GM18951 (cell line): ENCODE measurements at regions not wholly inside any gene's neighbourhood (a gene's known extent, or its start where the extent isn't known, plus 50 kb on each side); places are given as distances from the start of the nearest gene placed in this dataset.

Experiments
- POLR2A ChIP-seq: IDR thresholded peaks from 4 replicates; pipeline ENCODE4 v1.6.1; 2011; ENCODE audit warnings: mild to moderate bottlenecking; ENCODE audit not compliant: insufficient read length, insufficient read depth; ENCODE audit errors: extremely low read depth
- in situ Hi-C: fragments of 300-500 bp; cut with MboI; formaldehyde crosslinking; loops from one replicate; pipeline ENCODE4 v1.12.0; 2022; ENCODE audit warnings: low sequenced_read_pairs, mixed read lengths, inconsistent platforms; ENCODE audit not compliant: unreplicated experiment

GRCh38 chr22:49099089-49099488 lies 728.6 kb downstream of the BRD1 start:
- in situ Hi-C loops: no loop called here
- no peak for TF ChIP-seq POLR2A

DNA sequence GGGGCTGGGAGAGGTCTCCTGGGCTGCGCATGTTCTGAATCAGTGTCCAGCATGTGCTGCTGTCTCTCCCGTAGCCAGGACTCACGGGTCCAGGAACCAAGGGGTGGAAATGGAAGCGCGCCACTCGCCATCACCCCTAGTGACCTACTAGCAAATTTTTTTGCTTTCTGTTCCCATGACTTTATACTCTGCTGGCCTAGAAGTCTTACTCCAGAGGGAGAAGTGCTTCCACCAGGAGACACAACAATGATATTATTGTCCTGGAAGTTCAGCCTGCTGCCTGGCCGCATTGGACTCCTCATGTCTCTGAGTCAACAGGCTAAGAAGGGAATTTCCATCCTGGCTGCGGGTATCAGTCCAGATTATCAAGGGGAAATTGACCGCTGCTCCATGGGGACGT lies 729.7 kb downstream of the BRD1 start:
- in situ Hi-C loops: no loop called here
- TF ChIP-seq POLR2A: no peak

DNA sequence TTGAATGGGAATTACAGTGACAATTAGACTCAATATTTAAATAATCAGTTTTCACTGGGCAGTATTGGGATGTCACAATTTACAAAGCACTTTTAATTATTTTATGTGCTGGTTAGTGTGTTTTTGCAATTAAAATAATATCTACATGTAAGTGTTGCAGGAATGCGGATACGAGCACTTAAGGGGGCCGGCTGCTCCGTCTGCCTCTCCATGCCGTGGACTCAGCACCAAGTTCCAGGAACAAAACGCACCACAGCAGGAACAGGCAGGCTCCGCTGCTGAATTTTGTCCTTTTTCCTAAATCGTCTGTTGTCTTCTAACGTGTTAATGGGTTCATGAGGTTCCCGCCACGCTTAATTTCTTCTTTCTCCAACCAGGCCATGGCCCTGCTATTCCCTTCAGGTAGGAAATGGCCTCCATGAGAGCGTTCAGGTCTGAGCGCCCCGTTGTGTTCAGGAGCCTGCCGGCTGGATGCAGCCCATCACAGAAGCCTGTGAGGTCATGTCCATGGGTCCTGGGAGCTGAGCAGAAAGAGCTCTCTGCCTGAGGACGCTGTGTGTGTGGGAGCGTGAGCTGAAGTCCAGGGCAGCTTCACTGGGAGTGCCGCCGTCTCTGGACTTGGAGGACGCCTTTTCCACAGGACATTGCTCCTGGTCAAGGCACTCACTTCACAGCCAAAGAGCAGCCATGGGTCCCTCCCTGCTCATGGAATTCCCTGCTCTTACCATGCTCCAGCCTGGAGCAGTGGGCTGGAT lies 730.3 kb downstream of the BRD1 start:
- in situ Hi-C loops: no loop called here
- TF ChIP-seq POLR2A: no peak

DNA sequence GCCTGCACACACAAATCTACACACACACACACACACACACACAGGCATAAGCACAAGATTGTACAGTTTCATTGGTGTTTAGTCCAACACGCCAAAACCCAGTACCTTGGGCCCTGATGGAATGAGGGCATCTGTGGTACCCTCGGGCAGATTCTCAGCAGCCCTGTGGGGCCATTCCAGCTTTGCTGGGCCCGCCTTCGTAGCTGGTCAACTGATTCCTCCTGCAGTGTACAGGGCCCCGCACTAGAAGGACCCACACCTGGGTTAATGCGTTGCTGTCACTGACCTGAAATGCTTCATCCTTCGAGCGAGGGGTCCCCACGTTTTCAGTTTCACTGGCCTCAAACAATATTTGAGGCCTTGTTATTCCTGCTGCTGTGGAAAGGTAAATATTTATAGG lies 731.2 kb downstream of the BRD1 start:
- TF ChIP-seq POLR2A: no peak
- in situ Hi-C loops: no loop called here

GRCh38 chr22:49095366-49095765 lies 732.3 kb downstream of the BRD1 start:
- TF ChIP-seq POLR2A: no peak
- in situ Hi-C loops: no loop called here

DNA sequence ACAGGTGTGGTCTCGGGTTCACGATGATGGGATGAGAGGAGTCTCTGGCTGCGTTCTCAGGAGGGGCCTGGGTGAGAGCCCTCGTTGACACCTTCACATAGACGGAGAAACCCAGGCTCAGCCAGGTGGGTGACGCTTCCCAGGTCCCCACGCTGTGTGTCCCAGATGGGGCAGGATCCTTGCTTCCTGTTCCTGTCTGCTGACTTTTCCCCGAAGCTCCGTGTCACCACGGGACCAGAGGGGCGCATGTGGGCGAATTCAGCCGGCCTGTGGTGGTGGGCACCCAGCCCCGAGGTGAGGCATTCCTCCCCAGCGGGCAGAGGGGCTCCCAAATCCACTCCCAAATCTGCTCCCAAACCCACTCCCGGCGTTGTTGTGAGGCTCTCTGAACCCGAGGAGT lies 732.8 kb downstream of the BRD1 start:
- in situ Hi-C loops: no loop called here

DNA sequence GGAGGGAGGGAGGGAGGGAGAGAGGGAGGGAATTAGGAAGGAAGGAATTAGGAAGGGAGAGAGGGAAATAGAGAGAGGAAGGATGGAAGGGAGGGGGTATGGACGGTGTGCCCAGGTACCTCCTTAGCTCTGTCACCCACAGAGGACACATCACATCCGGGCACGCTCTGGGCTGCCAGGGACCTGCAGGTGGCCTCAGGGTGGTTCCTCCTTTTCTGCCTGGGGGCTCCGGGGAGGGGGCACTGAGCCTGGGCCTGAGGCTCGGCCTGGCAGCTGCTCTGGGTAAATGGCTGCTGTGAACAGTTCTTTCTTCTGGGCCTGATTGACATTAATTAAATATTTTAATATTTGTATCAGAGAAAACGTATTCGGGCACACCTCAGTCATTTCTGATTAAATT lies 733.5 kb downstream of the BRD1 start:
- no peak for TF ChIP-seq POLR2A
- in situ Hi-C loops: no loop called here

More for the DNA sequence above, 732.8 kb downstream of the BRD1 start:
- TF ChIP-seq POLR2A: no peak

DNA sequence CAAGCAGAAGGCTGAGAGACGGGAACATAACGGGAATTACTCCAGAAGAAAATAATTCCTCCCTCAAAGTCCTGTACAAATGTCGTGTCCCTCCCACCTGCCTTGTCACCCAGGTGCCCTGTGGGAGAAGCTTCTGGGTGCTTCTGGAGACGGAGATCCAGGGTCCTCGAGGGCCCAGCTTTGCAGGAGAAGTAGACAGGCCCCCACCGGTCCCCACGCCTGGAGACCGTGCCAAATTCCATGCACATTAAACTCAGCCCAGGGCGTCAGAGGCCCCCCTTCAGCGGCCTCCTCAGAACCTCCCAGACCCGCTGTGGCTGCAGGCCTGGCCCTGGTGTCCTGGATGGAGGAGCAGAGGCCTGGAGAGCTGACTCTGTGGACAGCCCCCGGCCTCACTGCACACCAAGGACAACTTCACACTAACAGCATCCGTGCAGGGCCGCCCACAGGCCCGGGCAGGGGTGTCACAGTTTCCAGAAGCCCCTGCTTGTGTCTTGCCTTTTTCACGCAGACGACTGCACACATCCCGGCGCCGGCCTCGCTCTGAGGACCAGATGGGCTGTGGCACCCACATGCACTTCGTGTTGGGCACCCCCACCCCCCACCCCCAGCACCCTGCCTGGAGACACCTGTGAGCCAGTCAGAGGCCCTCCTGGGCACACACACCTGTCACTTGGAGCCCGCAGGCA lies 734.3 kb downstream of the BRD1 start:
- in situ Hi-C loops: no loop called here
- no peak for TF ChIP-seq POLR2A

DNA sequence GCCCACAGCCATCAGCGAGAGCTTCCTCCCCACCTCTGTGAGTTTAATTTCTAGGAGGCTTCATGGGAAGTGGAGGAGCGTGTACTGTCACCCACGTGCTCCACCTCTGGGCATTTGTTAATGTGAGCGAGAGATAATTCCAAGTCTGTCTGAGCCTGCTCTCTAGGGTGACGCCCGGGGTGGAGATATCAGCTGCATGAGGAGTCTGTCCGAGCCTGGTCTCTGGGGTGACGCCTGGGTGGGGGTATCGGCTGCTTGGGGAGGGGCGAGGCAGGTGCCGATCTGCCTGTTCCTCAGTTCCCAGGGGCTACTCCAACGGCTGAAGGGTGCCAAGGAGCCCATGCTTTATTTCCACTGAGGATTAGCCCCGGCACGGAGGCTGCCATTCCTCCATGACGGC lies 735.0 kb downstream of the BRD1 start:
- in situ Hi-C loops: no loop called here
- TF ChIP-seq POLR2A: no peak

DNA sequence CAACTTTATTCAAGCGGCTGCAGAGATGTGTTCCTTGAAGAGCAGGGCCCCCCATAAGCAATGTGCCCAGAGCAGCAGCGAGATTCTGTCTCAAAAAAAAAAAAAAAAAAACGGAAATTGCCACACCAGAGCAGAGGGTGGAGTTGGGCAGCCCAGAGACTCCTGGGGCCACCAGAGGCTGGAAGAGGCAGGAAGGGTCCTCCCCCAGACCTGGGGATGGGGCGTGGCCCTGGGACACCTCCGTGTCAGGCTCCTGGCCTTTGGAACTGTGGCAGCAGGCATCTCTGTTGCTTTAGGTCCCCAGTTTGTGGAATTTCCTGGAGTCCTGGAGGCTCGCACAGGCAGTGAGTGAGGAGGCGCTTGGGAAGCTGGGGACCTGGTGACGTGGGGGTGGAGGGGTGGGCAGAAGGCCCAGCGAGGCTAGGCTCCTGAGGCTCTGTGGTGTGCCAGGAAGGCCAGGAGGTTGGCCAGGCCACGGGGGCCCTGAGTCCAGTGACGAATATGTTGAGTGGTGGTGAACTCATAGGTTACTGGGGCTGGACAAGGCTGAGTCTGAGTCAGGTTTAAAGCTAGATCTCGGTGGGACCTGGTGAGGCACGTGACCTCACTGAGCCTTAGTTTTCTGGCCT lies 735.6 kb downstream of the BRD1 start:
- no peak for TF ChIP-seq POLR2A
- in situ Hi-C loops: no loop called here

DNA sequence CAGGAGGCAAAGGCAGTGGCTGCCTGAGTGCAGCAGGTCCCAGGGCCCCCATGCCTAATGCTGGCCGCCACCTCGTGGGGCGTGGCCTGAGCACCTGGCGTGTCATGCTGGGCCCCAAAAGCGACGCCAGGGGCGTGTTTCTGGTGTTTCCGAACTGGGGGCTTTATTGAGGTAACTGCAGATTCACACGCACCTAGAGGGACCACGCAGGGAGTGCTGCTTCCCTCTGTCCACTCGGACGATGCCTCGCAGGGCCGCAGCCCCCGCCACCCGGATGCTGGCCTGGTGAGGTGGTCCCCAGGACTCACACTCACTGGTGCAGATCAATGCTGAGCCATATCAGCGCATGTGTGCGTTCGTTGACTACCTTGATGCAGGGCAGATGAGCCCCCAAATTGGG lies 736.2 kb downstream of the BRD1 start:
- in situ Hi-C loops: no loop called here

DNA sequence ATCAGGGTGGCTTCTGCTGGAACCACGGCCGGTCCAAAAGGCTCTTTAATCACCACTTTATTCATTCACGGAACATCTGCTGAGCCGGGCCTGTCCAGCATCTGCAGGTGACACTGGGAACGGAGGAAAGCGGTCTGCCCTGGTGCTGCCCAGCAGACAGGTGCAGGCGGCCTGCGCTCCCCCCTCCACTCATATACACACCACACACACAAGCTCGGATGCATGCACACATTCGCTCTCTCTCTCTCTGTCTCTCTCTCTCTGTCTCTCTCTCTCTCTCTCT lies 736.9 kb downstream of the BRD1 start:
- no peak for TF ChIP-seq POLR2A
- in situ Hi-C loops: no loop called here

More for the DNA sequence above, 736.2 kb downstream of the BRD1 start:
- TF ChIP-seq POLR2A: no peak

GRCh38 chr22:49090061-49090852 lies 737.4 kb downstream of the BRD1 start:
- TF ChIP-seq POLR2A: no peak
- in situ Hi-C loops: no loop called here
